Psoas muscle (tissue), 7 donors: ENCODE measurements at regions not wholly inside any gene's neighbourhood (a gene's known extent, or its start where the extent isn't known, plus 50 kb on each side); places are given as distances from the start of the nearest gene placed in this dataset.
"Not testable (repeated sequence)": the region's sequence is repeated elsewhere in the genome, so short reads cannot be mapped to it uniquely, and the experiment has no call there.

Experiments used
- ATAC-seq, 4 donors: fragments of 200-7000 bp; cut with Tn5 transposase; one replicate each; pipeline ENCODE4 v1.9.1; 2020; ENCODE audit warnings: moderate library complexity in 3 of 4, mild to moderate bottlenecking in 2 of 4
- DNase-seq, 2 donors: peaks; one replicate each; pipeline ENCODE4 v3.0.0-alpha.2; 2020
- H3K27ac ChIP-seq: fragments of 200-600 bp; one replicate; pipeline ENCODE4 v1.8.0; 2022
- H3K27me3 ChIP-seq, 3 donors: fragments of 200-600 bp in 1 of 3; one replicate each; pipeline versions ENCODE4 v1.6.1 to v1.8.0; 2013 to 2022; ENCODE audit warnings: low read length in 2 of 3, mild to moderate bottlenecking in 2 of 3, moderate library complexity in 1 of 3; ENCODE audit not compliant: insufficient read depth in 3 of 3
- H3K36me3 ChIP-seq, 2 donors: fragments of 200-600 bp in 1 of 2; one replicate each; pipeline versions ENCODE4 v1.6.1 to v1.8.0; 2013 to 2022; ENCODE audit warnings: low read depth in 1 of 2, mild to moderate bottlenecking in 1 of 2, moderate library complexity in 1 of 2; ENCODE audit not compliant: insufficient read depth in 1 of 2
- H3K4me1 ChIP-seq: fragments of 200-600 bp; one replicate; pipeline ENCODE4 v1.8.0; 2022
- H3K4me3 ChIP-seq: fragments of 200-600 bp; one replicate; pipeline ENCODE4 v1.8.0; 2022; ENCODE audit warnings: mild to moderate bottlenecking
- H3K9me3 ChIP-seq: fragments of 200-600 bp; one replicate; pipeline ENCODE4 v1.8.0; 2022
- WGBS, 3 donors: extraction: QIAGEN DNeasy Blood & Tissue Kit; methylation state at CpG; one replicate each; pipeline versions ENCODE4 v1.1.6 to v1.1.7; 2013; 5-methylcytosine and 5-hydroxymethylcytosine counted together
- intact Hi-C, 2 donors: fragments of 100-400 bp; cut with DNase I; formaldehyde crosslinking; loops; one replicate each; pipeline versions ENCODE4 v1.11.0 to v1.14.2; 2022
- TF ChIP-seq, protein P1 (sequence below): fragments of 200-600 bp; IDR thresholded peaks from one replicate; pipeline ENCODE4 v1.8.0; 2022; ENCODE audit warnings: antibody characterized with exemption
- donor health status: healthy with polysubstance abuse.
- donor health status: DM: no; HTN: no; CAD: no; lungs with moderate emphysema.
- donor health status: Bipolar disorder and iron deficiency.
- donor health status: healthy.
- donor health status: DM: yes; HTN: yes; CAD: no.
- donor health status: DM: no; HTN: no; CAD: no.
- donor health status: DM: yes; HTN: yes; CAD: no.

DNA sequence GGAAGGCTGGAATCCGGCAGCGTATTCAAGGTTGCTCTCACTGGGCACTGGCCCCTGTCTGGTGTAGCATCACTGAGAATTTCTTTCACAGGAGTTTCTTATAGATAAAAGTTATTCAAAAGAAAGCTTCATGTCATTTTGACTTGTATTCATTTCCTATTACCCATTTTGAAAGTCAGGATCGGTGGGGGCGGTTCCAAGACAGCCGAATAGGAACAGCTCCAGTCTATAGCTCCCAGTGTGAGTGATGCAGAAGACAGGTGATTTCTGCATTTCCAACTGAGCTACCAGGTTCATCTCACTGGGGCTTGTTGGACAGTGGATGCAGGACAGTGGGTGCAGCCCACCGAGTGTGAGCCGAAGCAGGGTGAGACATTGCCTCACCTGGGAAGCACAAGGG, 51.5 kb upstream of the CDC42EP3 start:
- H3K4me3 ChIP-seq, H3K36me3 ChIP-seq, H3K27me3 ChIP-seq, H3K27ac ChIP-seq, intact Hi-C loops, DNase-seq, ATAC-seq, H3K9me3 ChIP-seq, H3K4me1 ChIP-seq: not testable (repeated sequence)
- 84 to 98% (median 97%) methylated on average over 7 of the region's 7 CpGs for WGBS, 3 donors

DNA sequence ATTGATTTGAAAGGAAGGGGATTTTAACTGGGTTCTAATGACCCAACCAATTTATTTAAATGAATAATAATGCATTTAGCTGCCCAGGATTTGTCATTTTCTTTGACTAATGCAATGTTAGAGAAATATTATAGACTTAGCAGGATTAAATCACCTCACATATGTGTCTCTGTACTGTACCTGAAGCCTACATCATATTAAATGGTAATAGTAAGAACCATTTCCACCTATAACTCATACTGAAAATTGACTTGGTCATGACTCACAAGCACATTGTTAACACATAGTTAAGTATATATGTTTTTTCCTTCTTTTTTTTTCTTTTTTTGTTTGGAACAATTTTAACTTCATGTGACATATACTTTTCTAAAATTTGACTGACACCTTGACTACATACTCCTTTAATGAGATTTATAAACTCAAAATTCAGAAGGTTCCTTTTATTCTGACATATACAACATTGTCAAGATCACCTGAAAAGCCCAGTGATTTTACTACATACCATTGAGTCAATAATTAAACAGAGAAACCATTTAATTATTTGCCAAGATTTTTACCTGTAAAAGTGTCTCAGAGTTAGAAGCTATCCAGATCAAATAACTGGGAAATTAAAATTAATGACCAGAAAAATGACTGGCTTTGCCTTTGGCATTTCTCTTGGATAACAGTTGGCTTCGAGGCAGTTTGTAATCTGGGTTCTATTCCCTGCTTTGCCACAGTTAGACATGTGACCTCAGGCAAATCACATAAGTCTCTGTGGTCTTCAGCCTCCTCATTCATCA, 58.8 kb upstream of the CDC42EP3 start:
- 45 to 68% (median 63%) methylated on average over 1 of the region's 1 CpG for WGBS, 3 donors
- H3K4me3 ChIP-seq: no peak overlapping the region
- DNase-seq: no peak
- H3K27me3 ChIP-seq: peaks cover 0 to 2% (median 0%) of the 10 kb centered on the region in 3 donors
- no peaks in the 10 kb centered on the region for H3K36me3 ChIP-seq
- no peak overlapping the region for H3K27ac ChIP-seq
- TF ChIP-seq, protein P1, sequence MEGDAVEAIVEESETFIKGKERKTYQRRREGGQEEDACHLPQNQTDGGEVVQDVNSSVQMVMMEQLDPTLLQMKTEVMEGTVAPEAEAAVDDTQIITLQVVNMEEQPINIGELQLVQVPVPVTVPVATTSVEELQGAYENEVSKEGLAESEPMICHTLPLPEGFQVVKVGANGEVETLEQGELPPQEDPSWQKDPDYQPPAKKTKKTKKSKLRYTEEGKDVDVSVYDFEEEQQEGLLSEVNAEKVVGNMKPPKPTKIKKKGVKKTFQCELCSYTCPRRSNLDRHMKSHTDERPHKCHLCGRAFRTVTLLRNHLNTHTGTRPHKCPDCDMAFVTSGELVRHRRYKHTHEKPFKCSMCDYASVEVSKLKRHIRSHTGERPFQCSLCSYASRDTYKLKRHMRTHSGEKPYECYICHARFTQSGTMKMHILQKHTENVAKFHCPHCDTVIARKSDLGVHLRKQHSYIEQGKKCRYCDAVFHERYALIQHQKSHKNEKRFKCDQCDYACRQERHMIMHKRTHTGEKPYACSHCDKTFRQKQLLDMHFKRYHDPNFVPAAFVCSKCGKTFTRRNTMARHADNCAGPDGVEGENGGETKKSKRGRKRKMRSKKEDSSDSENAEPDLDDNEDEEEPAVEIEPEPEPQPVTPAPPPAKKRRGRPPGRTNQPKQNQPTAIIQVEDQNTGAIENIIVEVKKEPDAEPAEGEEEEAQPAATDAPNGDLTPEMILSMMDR: no peak
- H3K4me1 ChIP-seq: no peaks in the 10 kb centered on the region
- no peaks in the 10 kb centered on the region for H3K9me3 ChIP-seq
- no peak for ATAC-seq
- intact Hi-C loops: no loop called here

DNA sequence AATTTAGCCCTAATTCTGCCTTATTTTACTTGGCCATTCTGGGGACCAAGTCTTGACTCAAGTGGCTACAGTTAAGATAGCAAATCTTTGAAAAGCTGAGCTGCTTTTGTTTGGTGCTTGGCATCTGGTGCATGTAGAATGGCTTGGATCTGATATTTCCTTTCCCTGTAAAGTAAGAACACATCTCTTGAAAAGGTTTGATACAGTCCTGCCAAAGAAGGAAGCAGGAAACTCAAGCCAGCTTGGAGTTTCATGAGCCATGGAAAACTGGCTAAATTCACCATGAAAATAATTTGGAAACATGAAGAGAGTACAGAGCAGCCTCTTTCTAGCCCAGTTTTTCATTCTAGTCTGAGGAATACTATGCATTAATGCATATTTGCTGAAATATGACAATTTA, 61.0 kb upstream of the CDC42EP3 start:
- H3K9me3 ChIP-seq, intact Hi-C loops, H3K36me3 ChIP-seq, H3K27me3 ChIP-seq, ATAC-seq, H3K4me1 ChIP-seq, H3K4me3 ChIP-seq, H3K27ac ChIP-seq, DNase-seq: not testable (repeated sequence)

DNA sequence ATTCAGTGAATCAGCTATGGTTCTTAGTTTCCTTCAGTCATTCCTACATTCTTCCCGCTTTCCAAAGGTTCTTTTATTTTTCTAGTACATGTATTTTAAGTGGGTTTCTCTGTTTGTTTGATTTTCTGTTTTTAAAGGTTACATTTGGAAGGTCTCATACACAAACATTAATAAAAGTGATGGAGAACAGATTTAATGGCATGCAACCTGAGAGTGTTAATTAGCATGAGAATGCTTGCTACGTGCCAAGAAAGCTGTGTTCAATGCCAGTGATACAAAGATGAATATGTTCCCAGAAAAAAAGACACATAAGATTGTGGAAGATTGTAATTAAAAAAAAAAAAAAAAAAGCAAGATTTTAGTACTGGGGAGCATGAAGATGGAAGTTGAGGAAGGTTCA, 61.8 kb upstream of the CDC42EP3 start:
- Histone ChIP-seq H3K27me3 (peaks cover 0 to 2% (median 0%) of the 10 kb centered on the region in 3 donors), H3K4me3 (no peak overlapping the region), H3K4me1 (no peaks in the 10 kb centered on the region), H3K27ac (no peak overlapping the region), H3K36me3 (no peaks in the 10 kb centered on the region), H3K9me3 (no peaks in the 10 kb centered on the region)
- intact Hi-C loops: no loop called here
- TF ChIP-seq, protein P1: no peak
- ATAC-seq: no peak
- DNase-seq: no peak
- 66 to 81% (median 68%) methylated on average over 2 of the region's 2 CpGs for WGBS, 3 donors

DNA sequence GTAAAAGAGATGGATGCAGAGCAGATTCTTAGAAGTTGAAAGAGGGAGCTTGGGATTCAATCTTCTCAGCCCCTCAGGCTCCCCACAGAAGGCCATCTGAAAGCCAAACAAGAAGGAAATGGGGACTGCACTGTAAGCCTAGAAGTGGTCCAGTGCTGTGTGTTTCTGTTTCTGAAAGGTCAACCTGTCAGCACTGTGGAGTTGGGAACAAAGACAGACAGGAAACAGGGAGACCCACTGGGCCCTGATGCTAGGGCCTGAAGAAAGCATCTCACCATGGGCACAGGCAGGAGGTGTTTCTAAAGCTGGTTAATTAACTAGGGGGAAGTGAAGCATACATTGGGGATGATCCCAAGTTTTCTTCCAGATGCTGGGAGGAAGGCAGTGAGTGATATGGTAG, 62.5 kb upstream of the CDC42EP3 start:
- H3K36me3 ChIP-seq, ATAC-seq, H3K4me1 ChIP-seq, H3K27me3 ChIP-seq, intact Hi-C loops, H3K4me3 ChIP-seq, H3K27ac ChIP-seq, DNase-seq, H3K9me3 ChIP-seq: not testable (repeated sequence)

DNA sequence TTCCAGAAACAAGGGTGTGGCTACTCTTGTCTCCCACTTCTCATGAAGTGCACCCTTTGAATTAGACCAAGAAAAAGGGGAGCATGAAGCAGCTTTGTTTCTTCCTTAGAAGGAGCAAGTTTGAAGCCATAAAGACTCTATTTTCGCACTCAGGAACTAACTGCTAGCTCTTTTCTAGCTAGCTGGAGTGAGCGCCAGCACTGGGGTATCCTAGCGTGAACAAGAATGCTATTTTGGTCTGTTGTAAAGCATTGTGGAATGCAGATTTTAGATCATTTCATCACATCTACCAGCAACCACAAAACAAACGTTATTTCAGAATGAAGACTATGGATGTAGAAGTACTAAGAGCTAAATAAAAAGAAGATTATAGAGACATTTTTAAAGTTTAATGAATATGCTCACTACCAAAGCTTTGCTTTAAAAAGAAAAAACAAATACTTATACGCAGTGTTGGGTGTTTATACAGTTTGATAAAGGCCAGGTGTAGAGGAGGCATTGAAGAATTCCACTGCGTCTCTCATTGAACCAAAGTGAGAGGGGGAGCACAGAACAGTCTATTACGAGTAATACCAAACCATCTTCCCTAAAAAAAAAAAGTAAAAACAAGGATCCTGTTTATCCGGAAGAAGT, 63.6 kb upstream of the CDC42EP3 start:
- H3K4me1 ChIP-seq, ATAC-seq, DNase-seq, H3K27me3 ChIP-seq, H3K4me3 ChIP-seq, H3K27ac ChIP-seq, intact Hi-C loops, H3K9me3 ChIP-seq, H3K36me3 ChIP-seq: not testable (repeated sequence)
- WGBS, 3 donors: 77 to 84% (median 78%) methylated on average over 8 of the region's 8 CpGs

DNA sequence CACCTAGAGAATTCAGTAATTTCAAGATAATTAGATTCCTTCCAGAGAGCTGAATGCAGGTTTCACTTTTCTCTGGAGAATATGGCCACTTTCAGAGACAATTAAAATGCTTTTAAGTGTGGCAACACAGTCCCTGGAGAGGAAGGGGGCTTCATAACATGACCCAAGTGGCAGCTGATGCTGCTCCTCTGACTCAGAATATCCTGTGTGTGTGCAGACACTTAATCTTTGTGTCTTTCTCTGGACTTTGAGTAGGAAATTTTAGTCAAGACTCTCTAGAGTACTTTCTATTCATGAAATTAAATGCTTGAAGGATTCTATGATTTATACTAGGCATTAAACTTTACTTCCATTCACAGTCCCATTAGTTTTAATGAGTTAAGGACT, 64.1 kb upstream of the CDC42EP3 start:
- H3K4me3 ChIP-seq, ATAC-seq, H3K4me1 ChIP-seq, intact Hi-C loops, H3K27me3 ChIP-seq, DNase-seq, H3K9me3 ChIP-seq, H3K27ac ChIP-seq, H3K36me3 ChIP-seq: not testable (repeated sequence)
